ENCODE measurements at regions not wholly inside any gene's neighbourhood (a gene's known extent, or its start where the extent isn't known, plus 50 kb on each side); places are given as distances from the start of the nearest gene placed in this dataset.

DNA sequence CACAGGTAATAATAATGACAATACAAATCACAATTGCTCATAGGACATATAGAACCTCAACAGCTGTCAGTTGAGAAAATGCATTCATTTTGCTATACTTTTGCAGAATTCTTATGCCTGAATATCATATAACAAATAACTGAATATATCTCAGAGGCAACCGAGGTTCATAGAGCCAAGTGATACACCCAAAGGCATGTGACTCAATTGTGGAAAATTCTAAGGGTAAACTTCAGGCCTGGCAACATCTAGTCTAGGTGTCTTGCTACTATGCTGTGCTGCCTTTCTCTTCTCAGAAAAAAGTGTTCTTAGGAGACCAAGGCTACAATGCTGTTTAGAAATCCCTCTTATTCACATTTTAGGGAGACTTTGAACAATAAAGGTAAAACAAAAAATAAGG is 270.7 kb downstream of the BAMBI start:
- Histone ChIP-seq H3K27ac (no peak overlapping the region), H3K27me3 (no peaks in the 10 kb centered on the region), H3K4me3 (no peak overlapping the region), H4K20me1 (ENCODE audit: low read depth) (no peaks in the 10 kb centered on the region), H3K4me1 (peaks cover 4% of the 10 kb centered on the region), H2AFZ (replicated peaks) (no peak overlapping the region), H3K4me2 (no peak overlapping the region), H3K9me3 (ENCODE audit: low read depth) (no peaks in the 10 kb centered on the region), H3K79me2 (ENCODE audit: low read depth) (no peaks in the 10 kb centered on the region), H3K9ac (no peak overlapping the region), H3K36me3 (no peaks in the 10 kb centered on the region), H3F3A (ENCODE audit: low read depth) (no peaks in the 10 kb centered on the region)
- DNase-seq (ENCODE audit: low spot score), result no peak
- H3K9me3 Mint-ChIP-seq, result peaks cover 15% of the 10 kb centered on the region
- H3K4me3 Mint-ChIP-seq, result no peak overlapping the region
- no peak overlapping the region for H3K27ac Mint-ChIP-seq
- H3K36me3 Mint-ChIP-seq, result no peaks in the 10 kb centered on the region
- no peak for TF ChIP-seq CTCF (IDR thresholded peaks at IDR 0.05)
- TF ChIP-seq EZH2 (IDR thresholded peaks at IDR 0.05), result no peak
- no peak for TF ChIP-seq EZH2phosphoT487 (IDR thresholded peaks at IDR 0.05)
- H3K4me1 Mint-ChIP-seq, result no peaks in the 10 kb centered on the region
- peaks cover 4% of the 10 kb centered on the region for H3K27me3 Mint-ChIP-seq (ENCODE audit: insufficient read depth, low read depth)

- Mint-ChIP-seq H3K4me1 (no peaks in the 10 kb centered on the region), H3K4me3 (no peak overlapping the region), H3K9me3 (peaks cover 11% of the 10 kb centered on the region), H3K27ac (no peak overlapping the region), H3K36me3 (no peaks in the 10 kb centered on the region), H3K27me3 (ENCODE audit: insufficient read depth, low read depth) (peaks cover 4% of the 10 kb centered on the region)
- no peak for DNase-seq (ENCODE audit: low spot score)
- H3K79me2 ChIP-seq (ENCODE audit: low read depth), result no peaks in the 10 kb centered on the region
- H3K36me3 ChIP-seq, result no peaks in the 10 kb centered on the region
- no peak overlapping the region for H3K27ac ChIP-seq
- no peak overlapping the region for H2AFZ ChIP-seq (replicated peaks)
- no peaks in the 10 kb centered on the region for H3F3A ChIP-seq (ENCODE audit: low read depth)
- no peak overlapping the region for H3K4me2 ChIP-seq
- no peaks in the 10 kb centered on the region for H3K27me3 ChIP-seq
- TF ChIP-seq EZH2 (IDR thresholded peaks at IDR 0.05) (no peak), CTCF (IDR thresholded peaks at IDR 0.05) (no peak), EZH2phosphoT487 (IDR thresholded peaks at IDR 0.05) (no peak)
- H3K9me3 ChIP-seq (ENCODE audit: low read depth), result no peaks in the 10 kb centered on the region
- H3K4me1 ChIP-seq, result peaks cover 4% of the 10 kb centered on the region
- H4K20me1 ChIP-seq (ENCODE audit: low read depth), result no peaks in the 10 kb centered on the region
- no peak overlapping the region for H3K4me3 ChIP-seq
- H3K9ac ChIP-seq, result no peak overlapping the region
Measured at GRCh38 chr10:28949005-28950004, 272.0 kb downstream of the BAMBI start.

- peaks cover 4% of the 10 kb centered on the region for H3K27me3 Mint-ChIP-seq (ENCODE audit: insufficient read depth, low read depth)
- Histone ChIP-seq H2AFZ (replicated peaks) (no peak overlapping the region), H3K4me1 (peaks cover 4% of the 10 kb centered on the region), H4K20me1 (ENCODE audit: low read depth) (no peaks in the 10 kb centered on the region), H3K4me3 (no peak overlapping the region), H3K79me2 (ENCODE audit: low read depth) (no peaks in the 10 kb centered on the region), H3K9me3 (ENCODE audit: low read depth) (no peaks in the 10 kb centered on the region), H3F3A (ENCODE audit: low read depth) (no peaks in the 10 kb centered on the region), H3K9ac (no peak overlapping the region), H3K27me3 (no peaks in the 10 kb centered on the region), H3K36me3 (no peaks in the 10 kb centered on the region), H3K4me2 (no peak overlapping the region), H3K27ac (no peak overlapping the region)
- H3K4me1 Mint-ChIP-seq, result no peaks in the 10 kb centered on the region
- TF ChIP-seq EZH2 (IDR thresholded peaks at IDR 0.05), result no peak
- TF ChIP-seq CTCF (IDR thresholded peaks at IDR 0.05), result no peak
- TF ChIP-seq EZH2phosphoT487 (IDR thresholded peaks at IDR 0.05), result no peak
- H3K27ac Mint-ChIP-seq, result no peak overlapping the region
- DNase-seq (ENCODE audit: low spot score), result no peak
- no peaks in the 10 kb centered on the region for H3K9me3 Mint-ChIP-seq
- H3K4me3 Mint-ChIP-seq, result no peak overlapping the region
- H3K36me3 Mint-ChIP-seq, result no peaks in the 10 kb centered on the region
Measured at GRCh38 chr10:28951484-28951883, 274.2 kb downstream of the BAMBI start.

Measured in neural progenitor cell (in vitro differentiated cells).